KMS-11 (cell line): ENCODE measurements at regions not wholly inside any gene's neighbourhood (a gene's known extent, or its start where the extent isn't known, plus 50 kb on each side); places are given as distances from the start of the nearest gene placed in this dataset.

ENCODE experiments used
- H2AFZ ChIP-seq: fragments of 200-600 bp; sonication (generic); 2 replicates; pipeline ENCODE4 v1.6.1; 2016; ENCODE audit warnings: antibody characterized with exemption, mixed run types, low read depth
- H3K27ac ChIP-seq: fragments of 200-600 bp; sonication (generic); 2 replicates; pipeline ENCODE4 v1.6.1; 2016; ENCODE audit warnings: mild to moderate bottlenecking, mixed run types
- H3K27me3 ChIP-seq: fragments of 200-600 bp; sonication (generic); 2 replicates; pipeline ENCODE4 v1.6.1; 2017; ENCODE audit warnings: mild to moderate bottlenecking, low read depth, mixed run types, moderate library complexity; ENCODE audit not compliant: insufficient read depth
- H3K36me3 ChIP-seq: fragments of 200-600 bp; sonication (generic); 2 replicates; pipeline ENCODE4 v1.6.1; 2017; ENCODE audit warnings: mild to moderate bottlenecking, mixed run types; ENCODE audit not compliant: insufficient read depth
- H3K4me1 ChIP-seq: fragments of 200-600 bp; sonication (generic); 2 replicates; pipeline ENCODE4 v1.6.1; 2016; ENCODE audit warnings: mild to moderate bottlenecking, low read depth, mixed run types; ENCODE audit not compliant: poor library complexity, severe bottlenecking
- H3K4me2 ChIP-seq: fragments of 200-600 bp; sonication (generic); 2 replicates; pipeline ENCODE4 v1.7.0; 2016; ENCODE audit warnings: mild to moderate bottlenecking, mixed run types
- H3K4me3 ChIP-seq: fragments of 200-600 bp; sonication (generic); IDR thresholded peaks from 2 replicates; pipeline ENCODE4 v1.6.1; 2017; ENCODE audit warnings: low read depth, low read length, mixed read lengths; ENCODE audit not compliant: insufficient read depth
- H3K79me2 ChIP-seq: fragments of 200-600 bp; sonication (generic); 2 replicates; pipeline ENCODE4 v1.6.1; 2016; ENCODE audit warnings: low read depth, mixed run types; ENCODE audit not compliant: insufficient read depth
- H3K9ac ChIP-seq: fragments of 200-600 bp; sonication (generic); 2 replicates; pipeline ENCODE4 v1.6.1; 2016; ENCODE audit warnings: mild to moderate bottlenecking, mixed run types
- H4K20me1 ChIP-seq: fragments of 200-600 bp; sonication (generic); 2 replicates; pipeline ENCODE4 v1.6.1; 2016; ENCODE audit warnings: mild to moderate bottlenecking, mixed run types; ENCODE audit not compliant: insufficient read depth
- CTCF ChIP-seq: fragments of 200-600 bp; sonication (generic); conservative IDR thresholded peaks from 2 replicates; pipeline ENCODE4 v1.6.1; 2017; ENCODE audit warnings: low read depth, mild to moderate bottlenecking, antibody characterized with exemption, low read length, moderate library complexity, mixed read lengths

- no peaks in the 10 kb centered on the region for H4K20me1 ChIP-seq
- H3K27ac ChIP-seq, result no peak overlapping the region
- no peaks in the 10 kb centered on the region for H3K36me3 ChIP-seq
- no peak overlapping the region for H3K4me2 ChIP-seq
- H3K9ac ChIP-seq, result no peak overlapping the region
- no peaks in the 10 kb centered on the region for H3K27me3 ChIP-seq
- H3K79me2 ChIP-seq, result no peaks in the 10 kb centered on the region
- TF ChIP-seq CTCF, result no peak
- no peak overlapping the region for H3K4me3 ChIP-seq
- peaks cover 12% of the 10 kb centered on the region for H3K4me1 ChIP-seq
- H2AFZ ChIP-seq, result no peak overlapping the region
These were observed 127.1 kb upstream of the MOCS2 start for GRCh38 chr5:53236683-53237082.

- TF ChIP-seq CTCF, result no peak
- Histone ChIP-seq H2AFZ (no peak overlapping the region), H3K79me2 (no peaks in the 10 kb centered on the region), H3K4me3 (no peak overlapping the region), H3K27ac (no peak overlapping the region), H3K4me2 (no peak overlapping the region), H3K36me3 (no peaks in the 10 kb centered on the region), H3K27me3 (no peaks in the 10 kb centered on the region), H3K9ac (no peak overlapping the region), H3K4me1 (peaks cover 6% of the 10 kb centered on the region), H4K20me1 (no peaks in the 10 kb centered on the region)
These were observed 128.3 kb upstream of the MOCS2 start for GRCh38 chr5:53237876-53238275.

GRCh38 chr5:53239301-53239990 lies 129.9 kb upstream of the MOCS2 start:
- Histone ChIP-seq H3K79me2 (no peaks in the 10 kb centered on the region), H3K27ac (no peak overlapping the region), H3K4me1 (peaks cover 12% of the 10 kb centered on the region), H3K4me3 (no peak overlapping the region), H3K36me3 (no peaks in the 10 kb centered on the region), H4K20me1 (no peaks in the 10 kb centered on the region), H3K27me3 (no peaks in the 10 kb centered on the region), H3K9ac (no peak overlapping the region), H2AFZ (no peak overlapping the region), H3K4me2 (no peak overlapping the region)
- no peak for TF ChIP-seq CTCF

- Histone ChIP-seq H3K4me3 (no peak overlapping the region), H3K4me1 (peaks cover 24% of the 10 kb centered on the region), H3K36me3 (no peaks in the 10 kb centered on the region), H4K20me1 (no peaks in the 10 kb centered on the region), H3K9ac (no peak overlapping the region), H3K4me2 (no peak overlapping the region), H3K79me2 (no peaks in the 10 kb centered on the region), H3K27me3 (no peaks in the 10 kb centered on the region), H2AFZ (no peak overlapping the region), H3K27ac (no peak overlapping the region)
- no peak for TF ChIP-seq CTCF
These were observed 131.1 kb upstream of the MOCS2 start for GRCh38 chr5:53240661-53241060.
